Testis (tissue), 2 donors: ENCODE measurements at regions not wholly inside any gene's neighbourhood (a gene's known extent, or its start where the extent isn't known, plus 50 kb on each side); places are given as distances from the start of the nearest gene placed in this dataset.

Experiments
- DNase-seq: peaks from one replicate; pipeline ENCODE4 v3.0.0-alpha.2; 2019
- H3K27ac ChIP-seq, 2 donors: fragments of 200-600 bp; sonication (generic); one replicate each; pipeline ENCODE4 v1.5.1; 2019
- H3K27me3 ChIP-seq: fragments of 200-600 bp; sonication (generic); one replicate; pipeline ENCODE4 v1.5.1; 2019
- H3K36me3 ChIP-seq: fragments of 200-600 bp; sonication (generic); one replicate; pipeline ENCODE4 v1.5.1; 2017; ENCODE audit warnings: low read depth; ENCODE audit errors: missing control alignments
- H3K4me1 ChIP-seq: fragments of 200-600 bp; sonication (generic); one replicate; pipeline ENCODE4 v1.5.1; 2019
- H3K4me3 ChIP-seq, 2 donors: fragments of 200-600 bp; sonication (generic); one replicate each; pipeline ENCODE4 v1.5.1; 2017 to 2019
- H3K9me3 ChIP-seq: fragments of 200-600 bp; sonication (generic); one replicate; pipeline ENCODE4 v1.5.1; 2017
- POLR2A ChIP-seq: fragments of 450-650 bp; IDR thresholded peaks from one replicate; pipeline ENCODE4 v1.6.1; 2017; ENCODE audit warnings: antibody characterized with exemption, mild to moderate bottlenecking, moderate library complexity
- WGBS, 2 donors: methylation state at CpG; one replicate each; pipeline ENCODE4 v1.1.5; 2018; 5-methylcytosine and 5-hydroxymethylcytosine counted together
- intact Hi-C: fragments of 100-400 bp; cut with DNase I; formaldehyde crosslinking; loops from one replicate; pipeline ENCODE4 v1.15.1; 2023; ENCODE audit warnings: low total_unique reads
- TF ChIP-seq, protein P1 (sequence below), 3 experiments: fragments of 450-650 bp in 2 of 3; fragments of 200-600 bp in 1 of 3; sonication (generic) in 1 of 3; IDR thresholded peaks; one replicate each; pipeline ENCODE4 v1.5.1; 2016 to 2019; ENCODE audit warnings: antibody characterized with exemption in 3 of 3, mild to moderate bottlenecking in 2 of 3, moderate library complexity in 1 of 3

DNA sequence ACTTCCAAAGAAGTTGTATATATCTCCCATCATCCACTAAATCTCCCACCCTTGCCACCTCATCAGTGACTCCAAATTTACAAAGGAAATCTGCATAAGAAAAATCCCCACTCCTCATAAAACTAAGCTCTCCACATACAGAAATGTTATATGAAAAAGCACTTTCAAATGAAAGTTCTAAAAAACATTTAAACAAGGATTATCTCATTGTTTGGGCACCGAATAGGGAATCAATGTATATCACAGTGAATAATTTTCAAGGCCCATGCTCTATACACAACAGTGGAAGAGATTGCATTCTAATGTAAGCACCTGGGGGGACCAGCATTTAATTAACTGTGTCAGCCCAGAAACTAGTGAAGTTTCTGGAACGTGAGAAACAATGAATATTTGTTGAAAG, 70.1 kb downstream of the OSR1 start:
- H3K9me3 ChIP-seq, result no peaks in the 10 kb centered on the region
- H3K27ac ChIP-seq, result no peak overlapping the region
- H3K36me3 ChIP-seq, result no peaks in the 10 kb centered on the region
- H3K27me3 ChIP-seq, result no peaks in the 10 kb centered on the region
- DNase-seq, result no peak
- no peaks in the 10 kb centered on the region for H3K4me1 ChIP-seq
- intact Hi-C loops, result no loop called here
- TF ChIP-seq, protein P1, sequence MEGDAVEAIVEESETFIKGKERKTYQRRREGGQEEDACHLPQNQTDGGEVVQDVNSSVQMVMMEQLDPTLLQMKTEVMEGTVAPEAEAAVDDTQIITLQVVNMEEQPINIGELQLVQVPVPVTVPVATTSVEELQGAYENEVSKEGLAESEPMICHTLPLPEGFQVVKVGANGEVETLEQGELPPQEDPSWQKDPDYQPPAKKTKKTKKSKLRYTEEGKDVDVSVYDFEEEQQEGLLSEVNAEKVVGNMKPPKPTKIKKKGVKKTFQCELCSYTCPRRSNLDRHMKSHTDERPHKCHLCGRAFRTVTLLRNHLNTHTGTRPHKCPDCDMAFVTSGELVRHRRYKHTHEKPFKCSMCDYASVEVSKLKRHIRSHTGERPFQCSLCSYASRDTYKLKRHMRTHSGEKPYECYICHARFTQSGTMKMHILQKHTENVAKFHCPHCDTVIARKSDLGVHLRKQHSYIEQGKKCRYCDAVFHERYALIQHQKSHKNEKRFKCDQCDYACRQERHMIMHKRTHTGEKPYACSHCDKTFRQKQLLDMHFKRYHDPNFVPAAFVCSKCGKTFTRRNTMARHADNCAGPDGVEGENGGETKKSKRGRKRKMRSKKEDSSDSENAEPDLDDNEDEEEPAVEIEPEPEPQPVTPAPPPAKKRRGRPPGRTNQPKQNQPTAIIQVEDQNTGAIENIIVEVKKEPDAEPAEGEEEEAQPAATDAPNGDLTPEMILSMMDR (IDR thresholded peaks at IDR 0.05), result no peak
- TF ChIP-seq POLR2A, result no peak
- WGBS, 2 donors, result 67 to 86% methylated on average over 2 of the region's 2 CpGs
- H3K4me3 ChIP-seq, result no peak overlapping the region

DNA sequence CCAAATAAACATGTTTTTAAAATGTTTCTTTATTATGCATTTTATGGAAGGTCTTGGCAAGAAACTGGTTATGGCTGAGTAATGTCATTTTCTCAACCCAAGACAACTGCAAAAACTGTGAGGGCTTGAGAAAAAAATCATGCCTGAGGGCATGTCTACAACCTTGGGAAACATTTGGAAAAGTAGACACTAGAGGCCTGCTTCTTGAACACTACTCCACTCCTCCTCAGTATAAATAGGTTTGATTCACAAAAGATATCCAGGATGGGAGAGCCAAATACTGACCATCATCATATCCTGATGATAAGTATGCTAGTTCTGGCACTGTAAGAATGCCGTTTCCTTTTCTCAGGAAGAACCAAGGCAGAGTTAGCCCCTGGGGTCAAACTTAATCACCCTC, 71.1 kb downstream of the OSR1 start:
- no peak for DNase-seq
- intact Hi-C loops, result no loop called here
- WGBS, 2 donors, result 80 to 82% methylated on average over 1 of the region's 1 CpG

DNA sequence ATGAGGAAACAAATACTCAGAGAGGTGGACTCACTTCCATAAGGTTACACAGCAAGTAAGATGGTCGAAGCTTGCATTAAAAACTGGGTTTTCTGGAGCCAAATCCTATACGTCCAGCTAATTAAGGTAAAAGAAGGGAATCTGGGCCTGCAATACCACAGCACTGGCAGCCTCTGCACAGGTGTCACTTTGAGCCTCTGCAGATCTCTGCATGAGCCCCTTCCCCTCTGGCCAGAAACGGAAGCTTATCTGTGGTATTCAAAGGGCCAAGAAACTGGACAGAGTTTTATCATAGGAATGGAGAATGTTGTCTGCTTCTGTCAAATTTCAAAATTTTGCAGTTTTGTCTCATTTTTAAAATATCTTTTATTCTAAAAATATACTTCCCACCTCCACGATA, 76.1 kb downstream of the OSR1 start:
- no peak for DNase-seq
- Histone ChIP-seq H3K27me3 (no peaks in the 10 kb centered on the region), H3K9me3 (no peaks in the 10 kb centered on the region), H3K4me3 (no peak overlapping the region), H3K4me1 (no peaks in the 10 kb centered on the region), H3K27ac (no peak overlapping the region), H3K36me3 (no peaks in the 10 kb centered on the region)
- 80 to 86% methylated on average over 4 of the region's 4 CpGs for WGBS, 2 donors
- TF ChIP-seq POLR2A, result no peak
- TF ChIP-seq, protein P1 (IDR thresholded peaks at IDR 0.05), result no peak
- intact Hi-C loops, result no loop called here

More for the DNA sequence above, 71.1 kb downstream of the OSR1 start:
- TF ChIP-seq, protein P1 (IDR thresholded peaks at IDR 0.05), result no peak
- TF ChIP-seq POLR2A, result no peak
- H3K4me3 ChIP-seq, result no peak overlapping the region
- H3K27me3 ChIP-seq, result no peaks in the 10 kb centered on the region
- H3K36me3 ChIP-seq, result no peaks in the 10 kb centered on the region
- H3K27ac ChIP-seq, result no peak overlapping the region
- no peaks in the 10 kb centered on the region for H3K4me1 ChIP-seq
- no peaks in the 10 kb centered on the region for H3K9me3 ChIP-seq

DNA sequence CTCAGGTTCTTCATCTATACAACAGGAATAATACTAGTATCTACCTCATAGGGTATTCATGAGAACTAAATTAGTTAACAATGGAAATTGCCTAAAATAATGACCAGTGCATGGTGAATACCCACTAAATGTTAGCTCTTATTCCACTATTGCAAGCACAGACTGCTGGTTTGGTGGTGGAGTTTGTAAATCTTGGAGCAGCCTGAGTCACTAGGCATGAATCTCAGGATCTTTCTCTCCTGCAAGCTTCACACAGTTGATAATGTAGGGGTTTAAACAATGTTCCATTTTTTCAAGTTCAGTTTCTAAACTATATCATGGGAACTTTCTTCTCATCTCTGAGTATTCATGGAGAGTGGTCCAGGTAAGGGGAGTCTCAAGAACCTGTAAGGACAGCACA, 84.0 kb downstream of the OSR1 start:
- no peaks in the 10 kb centered on the region for H3K4me1 ChIP-seq
- no peaks in the 10 kb centered on the region for H3K27me3 ChIP-seq
- no peak overlapping the region for H3K27ac ChIP-seq
- no peak for DNase-seq
- H3K9me3 ChIP-seq, result no peaks in the 10 kb centered on the region
- intact Hi-C loops, result no loop called here
- no peak for TF ChIP-seq POLR2A
- TF ChIP-seq, protein P1 (IDR thresholded peaks at IDR 0.05), result no peak
- H3K4me3 ChIP-seq, result no peak overlapping the region
- no peaks in the 10 kb centered on the region for H3K36me3 ChIP-seq

DNA sequence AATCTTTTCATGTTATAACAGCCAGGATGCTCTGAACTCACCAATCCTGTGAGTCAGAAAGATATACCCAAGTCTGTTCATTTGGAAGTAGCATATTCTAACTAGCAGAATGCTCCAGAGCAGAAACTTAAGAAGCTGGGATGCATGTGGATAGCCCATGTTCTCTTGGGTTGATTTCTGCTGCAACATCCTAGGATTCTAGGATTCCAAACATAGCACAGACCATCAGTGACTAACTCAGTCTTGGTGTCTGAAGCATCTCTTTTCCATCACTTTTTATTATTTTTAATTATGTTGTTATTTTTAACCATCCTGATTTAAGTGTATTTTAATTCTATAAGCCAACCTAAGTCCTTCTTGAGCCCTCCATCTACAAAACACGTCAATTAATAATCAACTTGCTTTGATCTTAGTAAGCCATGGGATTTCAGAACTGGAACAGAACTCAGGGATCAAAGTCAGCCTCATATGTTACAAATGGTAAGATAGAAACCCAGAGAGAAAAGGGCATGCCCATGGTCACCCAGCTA, 85.4 kb downstream of the OSR1 start:
- no peaks in the 10 kb centered on the region for H3K9me3 ChIP-seq
- intact Hi-C loops, result no loop called here
- no peak for DNase-seq
- no peaks in the 10 kb centered on the region for H3K4me1 ChIP-seq
- no peaks in the 10 kb centered on the region for H3K27me3 ChIP-seq
- H3K27ac ChIP-seq, result no peak overlapping the region
- 84 to 86% methylated on average over 1 of the region's 1 CpG for WGBS, 2 donors
- no peak overlapping the region for H3K4me3 ChIP-seq
- H3K36me3 ChIP-seq, result no peaks in the 10 kb centered on the region
- TF ChIP-seq, protein P1 (IDR thresholded peaks at IDR 0.05), result no peak
- TF ChIP-seq POLR2A, result no peak
